GM12872 (cell line): ENCODE measurements at regions not wholly inside any gene's neighbourhood (a gene's known extent, or its start where the extent isn't known, plus 50 kb on each side); places are given as distances from the start of the nearest gene placed in this dataset.

Source experiments
- TF ChIP-seq, protein P1 (sequence below): IDR thresholded peaks from 3 replicates; pipeline ENCODE4 v1.5.1; 2011; ENCODE audit warnings: low read depth, mild to moderate bottlenecking, low read length, moderate library complexity; ENCODE audit not compliant: insufficient read depth

- TF ChIP-seq, protein P1, sequence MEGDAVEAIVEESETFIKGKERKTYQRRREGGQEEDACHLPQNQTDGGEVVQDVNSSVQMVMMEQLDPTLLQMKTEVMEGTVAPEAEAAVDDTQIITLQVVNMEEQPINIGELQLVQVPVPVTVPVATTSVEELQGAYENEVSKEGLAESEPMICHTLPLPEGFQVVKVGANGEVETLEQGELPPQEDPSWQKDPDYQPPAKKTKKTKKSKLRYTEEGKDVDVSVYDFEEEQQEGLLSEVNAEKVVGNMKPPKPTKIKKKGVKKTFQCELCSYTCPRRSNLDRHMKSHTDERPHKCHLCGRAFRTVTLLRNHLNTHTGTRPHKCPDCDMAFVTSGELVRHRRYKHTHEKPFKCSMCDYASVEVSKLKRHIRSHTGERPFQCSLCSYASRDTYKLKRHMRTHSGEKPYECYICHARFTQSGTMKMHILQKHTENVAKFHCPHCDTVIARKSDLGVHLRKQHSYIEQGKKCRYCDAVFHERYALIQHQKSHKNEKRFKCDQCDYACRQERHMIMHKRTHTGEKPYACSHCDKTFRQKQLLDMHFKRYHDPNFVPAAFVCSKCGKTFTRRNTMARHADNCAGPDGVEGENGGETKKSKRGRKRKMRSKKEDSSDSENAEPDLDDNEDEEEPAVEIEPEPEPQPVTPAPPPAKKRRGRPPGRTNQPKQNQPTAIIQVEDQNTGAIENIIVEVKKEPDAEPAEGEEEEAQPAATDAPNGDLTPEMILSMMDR, result no peak
These were observed 108.3 kb upstream of the SLC14A2 start for GRCh38 chr18:45506951-45507350.

DNA sequence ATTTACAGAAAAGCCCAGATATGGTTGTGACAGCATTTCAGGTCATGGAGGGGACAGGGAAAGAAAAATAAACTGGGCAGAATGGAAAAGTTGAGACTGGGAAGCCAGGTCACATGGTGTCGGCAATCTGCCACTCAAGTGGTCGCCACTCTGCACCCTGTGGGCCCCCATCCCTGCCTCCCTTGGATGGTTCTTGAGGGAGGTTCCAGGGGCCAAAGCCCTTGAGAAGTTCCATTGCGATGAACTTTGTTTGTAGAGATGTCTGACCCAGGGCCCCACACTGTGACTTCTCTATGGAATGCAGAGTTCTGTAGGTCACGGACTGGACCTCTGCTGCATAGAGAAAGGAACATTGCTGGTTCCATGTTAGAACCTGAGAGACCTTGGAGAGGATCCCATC is 105.7 kb upstream of the SLC14A2 start:
- TF ChIP-seq, protein P1, result no peak

- TF ChIP-seq, protein P1, result no peak
These were observed 104.6 kb upstream of the SLC14A2 start for GRCh38 chr18:45510656-45511055.

DNA sequence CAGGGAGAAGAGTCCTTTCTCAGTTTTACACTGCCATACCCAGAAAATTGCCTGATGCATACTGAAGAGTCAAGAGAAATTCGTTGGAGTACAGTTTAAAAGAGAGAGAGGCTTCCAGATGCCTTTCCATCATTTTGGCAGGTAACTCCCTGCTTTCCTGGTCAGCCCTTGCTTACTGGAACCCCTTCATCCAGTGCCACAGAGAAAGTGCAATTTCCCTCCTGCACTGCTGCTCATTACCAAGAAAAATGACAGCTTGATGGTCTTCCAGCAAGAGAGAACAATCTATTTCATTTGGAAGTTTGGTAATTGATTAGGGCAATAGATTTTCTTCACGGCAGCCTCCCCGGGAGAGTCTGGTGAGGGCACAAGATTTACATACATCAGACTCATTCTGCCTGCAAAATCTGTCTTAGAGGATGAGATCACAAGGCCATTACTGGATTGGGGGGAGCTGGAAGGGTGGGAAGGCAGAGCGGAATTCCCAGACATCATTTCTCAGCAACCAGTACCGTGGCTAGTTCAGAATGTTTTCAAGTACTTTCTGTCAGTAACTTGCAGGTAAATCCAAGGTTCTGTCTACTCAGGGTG is 102.8 kb upstream of the SLC14A2 start:
- TF ChIP-seq, protein P1, result no peak

- TF ChIP-seq, protein P1, result no peak
These were observed 98.0 kb upstream of the SLC14A2 start for GRCh38 chr18:45517181-45517741.

DNA sequence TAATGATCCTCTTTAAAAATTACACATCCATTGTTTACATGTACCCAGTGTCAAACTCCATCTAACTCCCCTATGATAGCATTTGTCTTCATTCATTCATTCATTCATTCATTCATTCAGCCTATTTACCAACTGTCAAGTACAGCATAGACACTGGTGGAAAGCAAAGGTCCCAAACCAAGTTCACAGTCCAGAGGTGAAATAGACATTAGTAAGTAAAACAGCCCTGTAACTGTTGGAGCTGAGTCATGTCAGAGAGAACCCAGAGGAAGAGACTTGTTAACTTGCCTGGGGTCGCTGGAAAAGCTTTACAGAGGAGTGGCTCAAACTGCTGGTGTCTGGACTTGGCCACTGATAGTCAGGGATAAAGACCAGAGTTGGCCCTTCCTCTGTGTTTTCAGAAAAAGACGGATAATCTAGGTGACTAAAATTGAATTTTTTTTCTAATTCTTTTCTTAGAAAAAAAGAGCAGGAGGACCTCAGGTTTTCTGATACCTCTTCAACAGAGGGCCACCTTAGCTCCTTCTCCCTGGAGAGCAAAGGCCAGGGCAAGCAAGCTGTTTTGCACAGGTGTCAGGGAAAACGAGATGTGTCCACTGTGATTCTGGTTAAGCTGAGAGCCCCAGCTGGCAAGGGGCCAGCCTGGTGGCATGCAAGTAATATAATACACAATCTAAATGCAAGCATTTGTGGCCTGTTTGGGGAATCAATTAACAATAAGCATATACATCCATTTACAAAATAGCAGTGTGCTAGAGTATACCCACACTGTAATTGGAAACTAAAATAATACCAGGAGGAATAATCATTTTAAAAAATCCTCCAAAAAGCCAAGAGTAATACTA is 96.7 kb upstream of the SLC14A2 start:
- TF ChIP-seq, protein P1, result no peak

DNA sequence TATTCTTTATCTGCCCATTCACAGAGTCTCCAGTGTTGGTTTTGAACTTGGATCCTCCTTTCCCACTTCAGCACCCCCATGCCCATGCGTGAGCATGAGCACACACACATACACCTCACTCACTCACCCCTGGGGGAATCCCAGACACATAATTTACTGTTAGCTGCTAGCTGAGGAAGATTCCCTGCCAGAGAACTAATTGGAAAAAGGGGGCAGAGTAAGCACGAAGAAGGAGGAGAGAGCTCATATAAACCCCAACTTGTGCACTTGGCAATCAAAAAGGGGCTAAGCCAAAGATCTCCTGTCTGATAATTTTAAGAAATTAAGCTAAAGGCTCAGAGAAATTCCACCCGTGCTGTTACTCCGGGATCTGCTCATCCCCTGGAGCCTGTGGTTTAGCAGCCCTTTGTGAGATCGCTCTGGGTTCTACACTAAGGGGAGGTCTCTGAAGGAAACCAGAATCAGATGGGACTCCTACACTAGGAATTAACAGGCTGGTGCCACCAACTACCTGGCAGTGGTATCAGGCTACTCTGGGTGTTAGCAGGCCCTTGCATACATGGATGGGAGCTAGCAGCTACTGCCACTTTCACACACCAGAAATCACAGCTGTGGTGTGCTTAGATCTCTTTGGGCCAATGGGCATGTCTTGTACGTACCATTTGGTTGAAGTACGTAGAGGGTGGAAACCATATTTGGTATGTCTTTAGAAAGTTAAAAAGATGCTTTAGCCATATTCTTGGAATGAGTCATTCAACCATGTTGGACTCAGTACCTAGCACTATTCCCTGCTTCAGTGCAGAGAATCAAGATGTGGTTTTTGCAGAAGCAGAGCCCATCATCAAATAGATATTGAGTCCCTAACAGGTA is 95.6 kb upstream of the SLC14A2 start:
- TF ChIP-seq, protein P1, result no peak
